Panc1 (cell line): ENCODE measurements at regions not wholly inside any gene's neighbourhood (a gene's known extent, or its start where the extent isn't known, plus 50 kb on each side); places are given as distances from the start of the nearest gene placed in this dataset.

Experiments
- ATAC-seq: fragments of 200-7000 bp; cut with Tn5 transposase; 2 replicates; pipeline ENCODE4 v1.9.1; 2020; ENCODE audit warnings: mild to moderate bottlenecking, moderate library complexity
- BruUV-seq: library from RNA; stranded (reverse); fragments of 400-500 nt; replicated peaks from 2 replicates; lab custom pipeline; 2021; lab: Mats Ljungman, UMichigan
- CTCF ChIA-PET: fragments of 300-600 bp; sonication (Branson Sonifier 250); formaldehyde crosslinking; loops from one replicate; lab custom pipeline; 2022; ENCODE audit warnings: antibody characterized with exemption; lab: Charles Lee
- POLR2A ChIA-PET: fragments of 300-600 bp; sonication (Branson Sonifier 250); formaldehyde crosslinking; loops from one replicate; lab custom pipeline; 2022; ENCODE audit warnings: antibody characterized with exemption; lab: Charles Lee
- DNase-seq: peaks from one replicate; pipeline ENCODE4 v3.0.0-alpha.2; 2010; ENCODE audit warnings: low read depth, low spot score
- H3K27ac ChIP-seq: 2 replicates; pipeline ENCODE4 v1.5.1; 2011; ENCODE audit warnings: mild to moderate bottlenecking, low read length, inconsistent platforms
- H3K27me3 ChIP-seq: fragments of 200-500 bp; sonication (Bioruptor generic); 2 replicates; pipeline ENCODE4 v1.6.0; 2014; ENCODE audit warnings: low read length, inconsistent platforms; ENCODE audit not compliant: control insufficient read depth, insufficient read depth
- H3K36me3 ChIP-seq: fragments of 200-500 bp; sonication (Bioruptor generic); 2 replicates; pipeline ENCODE4 v1.5.1; 2014; ENCODE audit warnings: inconsistent platforms, mild to moderate bottlenecking, low read length, moderate library complexity; ENCODE audit not compliant: control insufficient read depth, insufficient read depth
- H3K4me1 ChIP-seq: 2 replicates; pipeline ENCODE4 v1.5.1; 2011; ENCODE audit warnings: inconsistent platforms, mild to moderate bottlenecking, low read length, moderate library complexity; ENCODE audit not compliant: control insufficient read depth, insufficient read depth
- H3K4me3 ChIP-seq, 2 experiments: 2 replicates each; pipeline ENCODE4 v1.5.1; 2011 to 2012; ENCODE audit warnings: low read depth in 2 of 2, low read length in 2 of 2, mild to moderate bottlenecking in 2 of 2, inconsistent platforms in 1 of 2, moderate library complexity in 1 of 2
- H3K9me3 ChIP-seq: fragments of 200-500 bp; sonication (Bioruptor generic); 2 replicates; pipeline ENCODE4 v1.5.1; 2014; ENCODE audit warnings: low read depth, mild to moderate bottlenecking, inconsistent platforms, low read length, moderate library complexity; ENCODE audit not compliant: control insufficient read depth, insufficient read depth
- CTCF ChIP-seq: fragments of 450-650 bp; IDR thresholded peaks from 2 replicates; pipeline ENCODE4 v1.5.1; 2017; ENCODE audit warnings: mild to moderate bottlenecking
- POLR2AphosphoS5 ChIP-seq: IDR thresholded peaks from 2 replicates; pipeline ENCODE4 v1.6.1; 2012; ENCODE audit warnings: mild to moderate bottlenecking, low read depth, low read length, moderate library complexity
- SIN3A ChIP-seq: IDR thresholded peaks from 2 replicates; pipeline ENCODE4 v1.6.1; 2012; ENCODE audit warnings: low read depth, mild to moderate bottlenecking, low read length, moderate library complexity, borderline replicate concordance; ENCODE audit not compliant: insufficient read depth
- TCF7L2 ChIP-seq: IDR thresholded peaks from 2 replicates; pipeline ENCODE4 v1.6.1; 2011; ENCODE audit warnings: mild to moderate bottlenecking, low read depth, low read length, inconsistent platforms
- in situ Hi-C: cut with HindIII; loops from 2 replicates; pipeline ENCODE4 v1.10.0; 2016; ENCODE audit warnings: low sequenced_read_pairs, low pct_unique_long_range_greater_than_20kb
- intact Hi-C: fragments of 100-400 bp; cut with micrococcal nuclease; formaldehyde crosslinking; loops from one replicate; pipeline ENCODE4 v1.10.0; 2022; ENCODE audit not compliant: unreplicated experiment
- TF ChIP-seq, protein P1 (sequence below), 2 experiments: IDR thresholded peaks; 2 replicates each; pipeline ENCODE4 v1.6.1; 2011 to 2012; ENCODE audit warnings: low read depth in 2 of 2, control low read depth in 1 of 2, low read length in 1 of 2, mild to moderate bottlenecking in 1 of 2, moderate library complexity in 1 of 2; ENCODE audit not compliant: insufficient read depth in 1 of 2

- no TSS peak for BruUV-seq
- Histone ChIP-seq H3K27ac (no peak overlapping the region), H3K4me3 (no peak overlapping the region), H3K4me1 (no peaks in the 10 kb centered on the region), H3K36me3 (no peaks in the 10 kb centered on the region), H3K9me3 (no peaks in the 10 kb centered on the region), H3K27me3 (no peaks in the 10 kb centered on the region)
- in situ Hi-C loops = no loop called here
- intact Hi-C loops = no loop called here
- DNase-seq (no peak), ATAC-seq (no peak)
- TF ChIP-seq CTCF = no peak
- TF ChIP-seq SIN3A = no peak
- TF ChIP-seq POLR2AphosphoS5 = no peak
- TF ChIP-seq, protein P1, sequence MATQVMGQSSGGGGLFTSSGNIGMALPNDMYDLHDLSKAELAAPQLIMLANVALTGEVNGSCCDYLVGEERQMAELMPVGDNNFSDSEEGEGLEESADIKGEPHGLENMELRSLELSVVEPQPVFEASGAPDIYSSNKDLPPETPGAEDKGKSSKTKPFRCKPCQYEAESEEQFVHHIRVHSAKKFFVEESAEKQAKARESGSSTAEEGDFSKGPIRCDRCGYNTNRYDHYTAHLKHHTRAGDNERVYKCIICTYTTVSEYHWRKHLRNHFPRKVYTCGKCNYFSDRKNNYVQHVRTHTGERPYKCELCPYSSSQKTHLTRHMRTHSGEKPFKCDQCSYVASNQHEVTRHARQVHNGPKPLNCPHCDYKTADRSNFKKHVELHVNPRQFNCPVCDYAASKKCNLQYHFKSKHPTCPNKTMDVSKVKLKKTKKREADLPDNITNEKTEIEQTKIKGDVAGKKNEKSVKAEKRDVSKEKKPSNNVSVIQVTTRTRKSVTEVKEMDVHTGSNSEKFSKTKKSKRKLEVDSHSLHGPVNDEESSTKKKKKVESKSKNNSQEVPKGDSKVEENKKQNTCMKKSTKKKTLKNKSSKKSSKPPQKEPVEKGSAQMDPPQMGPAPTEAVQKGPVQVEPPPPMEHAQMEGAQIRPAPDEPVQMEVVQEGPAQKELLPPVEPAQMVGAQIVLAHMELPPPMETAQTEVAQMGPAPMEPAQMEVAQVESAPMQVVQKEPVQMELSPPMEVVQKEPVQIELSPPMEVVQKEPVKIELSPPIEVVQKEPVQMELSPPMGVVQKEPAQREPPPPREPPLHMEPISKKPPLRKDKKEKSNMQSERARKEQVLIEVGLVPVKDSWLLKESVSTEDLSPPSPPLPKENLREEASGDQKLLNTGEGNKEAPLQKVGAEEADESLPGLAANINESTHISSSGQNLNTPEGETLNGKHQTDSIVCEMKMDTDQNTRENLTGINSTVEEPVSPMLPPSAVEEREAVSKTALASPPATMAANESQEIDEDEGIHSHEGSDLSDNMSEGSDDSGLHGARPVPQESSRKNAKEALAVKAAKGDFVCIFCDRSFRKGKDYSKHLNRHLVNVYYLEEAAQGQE (IDR thresholded peaks at IDR 0.05; ENCODE audit: insufficient read depth in 1 of 2, low read depth in 2 of 2, low read length in 1 of 2) = no peak
- TF ChIP-seq TCF7L2 = no peak
- CTCF ChIA-PET = interaction anchor here (0.7 kb wide), 1 partner anchor 70 kb away, joined by 3 read pairs; no protein-coding TSS in a partner anchor
- POLR2A ChIA-PET = no interaction called here
Observed at GRCh38 chr6:151186804-151187330, 52.9 kb upstream of the AKAP12 start.
